ENCODE measurements at regions not wholly inside any gene's neighbourhood (a gene's known extent, or its start where the extent isn't known, plus 50 kb on each side); places are given as distances from the start of the nearest gene placed in this dataset.

- DNase-seq (ENCODE audit: low read depth in 2 of 2): no peak
These were observed 174.0 kb upstream of the ZNF618 start for GRCh38 chr9:113701774-113702755.

- DNase-seq (ENCODE audit: low read depth in 2 of 2): no peak
These were observed 170.7 kb upstream of the ZNF618 start for GRCh38 chr9:113705306-113705927.

GRCh38 chr9:113705928-113706519, 170.1 kb upstream of the ZNF618 start:
- DNase-seq (ENCODE audit: low read depth in 2 of 2): no peak

- no peak for DNase-seq (ENCODE audit: low read depth in 2 of 2)
These were observed 168.0 kb upstream of the ZNF618 start for GRCh38 chr9:113707953-113708695.

GRCh38 chr9:113708821-113709713, 167.0 kb upstream of the ZNF618 start:
- DNase-seq (ENCODE audit: low read depth in 2 of 2): no peak

GRCh38 chr9:113709721-113710120, 166.4 kb upstream of the ZNF618 start:
- no peak for DNase-seq (ENCODE audit: low read depth in 2 of 2)

- no peak for DNase-seq (ENCODE audit: low read depth in 2 of 2)
These were observed 164.9 kb upstream of the ZNF618 start for GRCh38 chr9:113711251-113711650.

- DNase-seq (ENCODE audit: low read depth in 2 of 2): no peak
These were observed 164.1 kb upstream of the ZNF618 start for GRCh38 chr9:113712053-113712452.

GRCh38 chr9:113715086-113715485, 161.0 kb upstream of the ZNF618 start:
- DNase-seq (ENCODE audit: low read depth in 2 of 2): no peak

- no peak for DNase-seq (ENCODE audit: low read depth in 2 of 2)
These were observed 156.2 kb upstream of the ZNF618 start for GRCh38 chr9:113719919-113720318.

- DNase-seq (ENCODE audit: low read depth in 2 of 2): no peak
These were observed 155.6 kb upstream of the ZNF618 start for GRCh38 chr9:113720495-113720894.

GRCh38 chr9:113721856-113722255, 154.3 kb upstream of the ZNF618 start:
- DNase-seq (ENCODE audit: low read depth in 2 of 2): no peak

GRCh38 chr9:113724202-113724601, 151.9 kb upstream of the ZNF618 start:
- DNase-seq (ENCODE audit: low read depth in 2 of 2): no peak

- DNase-seq (ENCODE audit: low read depth in 2 of 2): no peak
These were observed 147.1 kb upstream of the ZNF618 start for GRCh38 chr9:113728989-113729388.

GRCh38 chr9:113734826-113735225, 141.3 kb upstream of the ZNF618 start:
- DNase-seq (ENCODE audit: low read depth in 2 of 2): no peak

- DNase-seq (ENCODE audit: low read depth in 2 of 2): no peak
These were observed 138.4 kb upstream of the ZNF618 start for GRCh38 chr9:113737517-113738271.

- DNase-seq (ENCODE audit: low read depth in 2 of 2): no peak
These were observed 137.6 kb upstream of the ZNF618 start for GRCh38 chr9:113738496-113738892.

GRCh38 chr9:113738893-113739604, 137.1 kb upstream of the ZNF618 start:
- no peak for DNase-seq (ENCODE audit: low read depth in 2 of 2)
